Adrenal gland (tissue), 5 donors: ENCODE measurements at regions not wholly inside any gene's neighbourhood (a gene's known extent, or its start where the extent isn't known, plus 50 kb on each side); places are given as distances from the start of the nearest gene placed in this dataset.

ENCODE experiments used
- POLR2A ChIP-seq, 2 donors: fragments of 450-650 bp; IDR thresholded peaks; one replicate each; pipeline ENCODE4 v1.6.1; 2017; ENCODE audit warnings: antibody characterized with exemption in 2 of 2, mild to moderate bottlenecking in 2 of 2, moderate library complexity in 1 of 2
- TF ChIP-seq, protein P1 (sequence below), 6 experiments: fragments of 450-650 bp in 4 of 6; fragments of 200-600 bp in 2 of 6; sonication (generic) in 1 of 6; IDR thresholded peaks; 1 replicate in 5 of 6; 2 replicates in 1 of 6; pipeline versions ENCODE4 v1.5.1 to v1.8.0; 2016 to 2021; ENCODE audit warnings: antibody characterized with exemption in 6 of 6, mild to moderate bottlenecking in 2 of 6, moderate library complexity in 1 of 6
- donor health status: DM: no; HTN: no; CAD: no.

DNA sequence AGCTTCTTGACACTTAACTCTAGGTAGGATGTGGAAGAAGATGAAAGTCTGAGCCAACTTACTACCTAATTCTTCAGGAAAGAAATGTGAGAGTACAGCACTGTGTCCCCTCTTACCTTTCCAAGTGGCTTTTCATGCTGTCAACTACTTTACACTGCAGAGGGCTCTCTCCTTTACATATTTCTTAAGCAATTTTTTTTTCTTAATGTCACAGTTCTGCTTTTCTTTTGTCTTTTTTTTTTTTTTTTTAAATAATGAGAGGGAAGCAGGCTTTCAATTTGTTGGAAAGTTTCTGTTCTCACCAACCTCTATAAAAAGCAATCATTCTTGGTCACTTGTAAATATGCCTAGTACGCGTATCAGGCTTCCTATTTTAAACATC is 212.7 kb upstream of the MIR17HG start:
- TF ChIP-seq, protein P1, sequence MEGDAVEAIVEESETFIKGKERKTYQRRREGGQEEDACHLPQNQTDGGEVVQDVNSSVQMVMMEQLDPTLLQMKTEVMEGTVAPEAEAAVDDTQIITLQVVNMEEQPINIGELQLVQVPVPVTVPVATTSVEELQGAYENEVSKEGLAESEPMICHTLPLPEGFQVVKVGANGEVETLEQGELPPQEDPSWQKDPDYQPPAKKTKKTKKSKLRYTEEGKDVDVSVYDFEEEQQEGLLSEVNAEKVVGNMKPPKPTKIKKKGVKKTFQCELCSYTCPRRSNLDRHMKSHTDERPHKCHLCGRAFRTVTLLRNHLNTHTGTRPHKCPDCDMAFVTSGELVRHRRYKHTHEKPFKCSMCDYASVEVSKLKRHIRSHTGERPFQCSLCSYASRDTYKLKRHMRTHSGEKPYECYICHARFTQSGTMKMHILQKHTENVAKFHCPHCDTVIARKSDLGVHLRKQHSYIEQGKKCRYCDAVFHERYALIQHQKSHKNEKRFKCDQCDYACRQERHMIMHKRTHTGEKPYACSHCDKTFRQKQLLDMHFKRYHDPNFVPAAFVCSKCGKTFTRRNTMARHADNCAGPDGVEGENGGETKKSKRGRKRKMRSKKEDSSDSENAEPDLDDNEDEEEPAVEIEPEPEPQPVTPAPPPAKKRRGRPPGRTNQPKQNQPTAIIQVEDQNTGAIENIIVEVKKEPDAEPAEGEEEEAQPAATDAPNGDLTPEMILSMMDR (IDR thresholded peaks at IDR 0.05) = no peak
- TF ChIP-seq POLR2A (IDR thresholded peaks at IDR 0.05) = no peak
